GM19351 (cell line): ENCODE measurements at regions not wholly inside any gene's neighbourhood (a gene's known extent, or its start where the extent isn't known, plus 50 kb on each side); places are given as distances from the start of the nearest gene placed in this dataset.

Experiments
- ATAC-seq: cut with Tn5 transposase; IDR thresholded peaks from one replicate; pipeline ENCODE4 v1.9.1; 2021; ENCODE audit warnings: mild to moderate bottlenecking, moderate library complexity; ENCODE audit not compliant: unreplicated experiment

GRCh38 chr10:21213381-21213780 is 312.1 kb downstream of the SKIDA1 start:
- ATAC-seq: no peak

GRCh38 chr10:21212912-21213311 is 312.6 kb downstream of the SKIDA1 start:
- no peak for ATAC-seq

GRCh38 chr10:21212348-21212747 is 313.1 kb downstream of the SKIDA1 start:
- ATAC-seq: no peak

GRCh38 chr10:21209495-21209894 is 312.4 kb upstream of the NEBL start:
- no peak for ATAC-seq

GRCh38 chr10:21208666-21209316 is 311.7 kb upstream of the NEBL start:
- ATAC-seq: no peak

- no peak for ATAC-seq
Measured at GRCh38 chr10:21207852-21208646, 310.9 kb upstream of the NEBL start.

GRCh38 chr10:21205328-21205727 is 308.2 kb upstream of the NEBL start:
- ATAC-seq: no peak

- ATAC-seq: no peak
Measured at GRCh38 chr10:21203473-21204107, 306.5 kb upstream of the NEBL start.

- no peak for ATAC-seq
Measured at GRCh38 chr10:21202776-21203462, 305.8 kb upstream of the NEBL start.

GRCh38 chr10:21199501-21199900 is 302.4 kb upstream of the NEBL start:
- no peak for ATAC-seq

- no peak for ATAC-seq
Measured at GRCh38 chr10:21197838-21198237, 300.7 kb upstream of the NEBL start.

GRCh38 chr10:21196822-21197395 is 299.8 kb upstream of the NEBL start:
- ATAC-seq: no peak

GRCh38 chr10:21195252-21195651 is 298.1 kb upstream of the NEBL start:
- no peak for ATAC-seq

- ATAC-seq: no peak
Measured at GRCh38 chr10:21194510-21194993, 297.4 kb upstream of the NEBL start.

GRCh38 chr10:21193196-21193595 is 296.1 kb upstream of the NEBL start:
- no peak for ATAC-seq

- ATAC-seq: no peak
Measured at GRCh38 chr10:21191512-21191911, 294.4 kb upstream of the NEBL start.

- no peak for ATAC-seq
Measured at GRCh38 chr10:21184984-21185383, 287.9 kb upstream of the NEBL start.

- no peak for ATAC-seq
Measured at GRCh38 chr10:21184216-21184615, 287.1 kb upstream of the NEBL start.

GRCh38 chr10:21183025-21183424 is 285.9 kb upstream of the NEBL start:
- ATAC-seq: no peak

- ATAC-seq: no peak
Measured at GRCh38 chr10:21181451-21181850, 284.3 kb upstream of the NEBL start.

- no peak for ATAC-seq
Measured at GRCh38 chr10:21180604-21181003, 283.5 kb upstream of the NEBL start.
